ENCODE measurements at regions not wholly inside any gene's neighbourhood (a gene's known extent, or its start where the extent isn't known, plus 50 kb on each side); places are given as distances from the start of the nearest gene placed in this dataset.

DNA sequence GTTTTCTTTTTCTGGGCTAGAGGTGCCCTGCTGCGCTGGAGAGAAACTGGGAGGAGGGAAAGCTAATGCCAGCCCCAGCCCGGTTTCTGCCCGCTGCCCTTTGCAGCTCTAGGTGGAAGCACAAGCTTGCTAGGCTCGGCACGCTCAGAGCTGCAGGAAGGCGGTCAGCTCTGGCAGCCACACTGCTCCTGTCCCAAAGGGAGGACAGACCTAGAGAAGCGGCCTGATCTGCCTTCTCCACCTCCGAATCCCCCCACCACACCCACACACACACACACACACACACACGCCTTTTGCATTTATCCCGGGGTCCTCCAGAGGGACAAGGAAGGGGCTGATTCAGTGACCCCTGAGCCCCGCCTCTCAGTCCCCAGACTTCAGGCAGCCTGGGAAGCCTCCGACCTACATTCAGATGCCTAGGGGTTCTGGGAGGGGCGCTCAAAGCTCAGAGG is 418.1 kb downstream of the SOX9 start:
- TF ChIP-seq, protein P1, sequence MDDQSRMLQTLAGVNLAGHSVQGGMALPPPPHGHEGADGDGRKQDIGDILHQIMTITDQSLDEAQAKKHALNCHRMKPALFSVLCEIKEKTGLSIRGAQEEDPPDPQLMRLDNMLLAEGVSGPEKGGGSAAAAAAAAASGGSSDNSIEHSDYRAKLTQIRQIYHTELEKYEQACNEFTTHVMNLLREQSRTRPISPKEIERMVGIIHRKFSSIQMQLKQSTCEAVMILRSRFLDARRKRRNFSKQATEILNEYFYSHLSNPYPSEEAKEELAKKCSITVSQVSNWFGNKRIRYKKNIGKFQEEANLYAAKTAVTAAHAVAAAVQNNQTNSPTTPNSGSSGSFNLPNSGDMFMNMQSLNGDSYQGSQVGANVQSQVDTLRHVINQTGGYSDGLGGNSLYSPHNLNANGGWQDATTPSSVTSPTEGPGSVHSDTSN (IDR thresholded peaks at IDR 0.05), result no peak
- TF ChIP-seq, protein P2, sequence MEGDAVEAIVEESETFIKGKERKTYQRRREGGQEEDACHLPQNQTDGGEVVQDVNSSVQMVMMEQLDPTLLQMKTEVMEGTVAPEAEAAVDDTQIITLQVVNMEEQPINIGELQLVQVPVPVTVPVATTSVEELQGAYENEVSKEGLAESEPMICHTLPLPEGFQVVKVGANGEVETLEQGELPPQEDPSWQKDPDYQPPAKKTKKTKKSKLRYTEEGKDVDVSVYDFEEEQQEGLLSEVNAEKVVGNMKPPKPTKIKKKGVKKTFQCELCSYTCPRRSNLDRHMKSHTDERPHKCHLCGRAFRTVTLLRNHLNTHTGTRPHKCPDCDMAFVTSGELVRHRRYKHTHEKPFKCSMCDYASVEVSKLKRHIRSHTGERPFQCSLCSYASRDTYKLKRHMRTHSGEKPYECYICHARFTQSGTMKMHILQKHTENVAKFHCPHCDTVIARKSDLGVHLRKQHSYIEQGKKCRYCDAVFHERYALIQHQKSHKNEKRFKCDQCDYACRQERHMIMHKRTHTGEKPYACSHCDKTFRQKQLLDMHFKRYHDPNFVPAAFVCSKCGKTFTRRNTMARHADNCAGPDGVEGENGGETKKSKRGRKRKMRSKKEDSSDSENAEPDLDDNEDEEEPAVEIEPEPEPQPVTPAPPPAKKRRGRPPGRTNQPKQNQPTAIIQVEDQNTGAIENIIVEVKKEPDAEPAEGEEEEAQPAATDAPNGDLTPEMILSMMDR (IDR thresholded peaks at IDR 0.05), result no peak
- TF ChIP-seq FOSB (CRISPR knock-in tag; IDR thresholded peaks at IDR 0.05) (no peak), EP300 (IDR thresholded peaks at IDR 0.05) (no peak), TFCP2L1 (CRISPR knock-in tag; IDR thresholded peaks at IDR 0.05) (no peak), JUNB (IDR thresholded peaks at IDR 0.05) (no peak), RNF2 (IDR thresholded peaks at IDR 0.05; ENCODE audit: borderline replicate concordance, low read depth) (no peak), CHD2 (IDR thresholded peaks at IDR 0.05; ENCODE audit: low read length, partially characterized antibody) (no peak), HOXB13 (CRISPR knock-in tag; IDR thresholded peaks at IDR 0.05; ENCODE audit: low read depth) (no peak), RAD21 (conservative IDR thresholded peaks at IDR 0.05 in 1 of 2, IDR thresholded peaks at IDR 0.05 in 1 of 2) (no peak), POLR2A (IDR thresholded peaks at IDR 0.05; ENCODE audit: low read length) (no peak)
- TF ChIP-seq, protein P3, sequence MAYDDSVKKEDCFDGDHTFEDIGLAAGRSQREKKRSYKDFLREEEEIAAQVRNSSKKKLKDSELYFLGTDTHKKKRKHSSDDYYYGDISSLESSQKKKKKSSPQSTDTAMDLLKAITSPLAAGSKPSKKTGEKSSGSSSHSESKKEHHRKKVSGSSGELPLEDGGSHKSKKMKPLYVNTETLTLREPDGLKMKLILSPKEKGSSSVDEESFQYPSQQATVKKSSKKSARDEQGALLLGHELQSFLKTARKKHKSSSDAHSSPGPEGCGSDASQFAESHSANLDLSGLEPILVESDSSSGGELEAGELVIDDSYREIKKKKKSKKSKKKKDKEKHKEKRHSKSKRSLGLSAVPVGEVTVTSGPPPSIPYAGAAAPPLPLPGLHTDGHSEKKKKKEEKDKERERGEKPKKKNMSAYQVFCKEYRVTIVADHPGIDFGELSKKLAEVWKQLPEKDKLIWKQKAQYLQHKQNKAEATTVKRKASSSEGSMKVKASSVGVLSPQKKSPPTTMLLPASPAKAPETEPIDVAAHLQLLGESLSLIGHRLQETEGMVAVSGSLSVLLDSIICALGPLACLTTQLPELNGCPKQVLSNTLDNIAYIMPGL (CRISPR knock-in tag; IDR thresholded peaks at IDR 0.05; ENCODE audit: borderline replicate concordance), result no peak
- TF ChIP-seq, protein P4, sequence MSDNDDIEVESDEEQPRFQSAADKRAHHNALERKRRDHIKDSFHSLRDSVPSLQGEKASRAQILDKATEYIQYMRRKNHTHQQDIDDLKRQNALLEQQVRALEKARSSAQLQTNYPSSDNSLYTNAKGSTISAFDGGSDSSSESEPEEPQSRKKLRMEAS (IDR thresholded peaks at IDR 0.05), result no peak
- TF ChIP-seq, protein P5, sequence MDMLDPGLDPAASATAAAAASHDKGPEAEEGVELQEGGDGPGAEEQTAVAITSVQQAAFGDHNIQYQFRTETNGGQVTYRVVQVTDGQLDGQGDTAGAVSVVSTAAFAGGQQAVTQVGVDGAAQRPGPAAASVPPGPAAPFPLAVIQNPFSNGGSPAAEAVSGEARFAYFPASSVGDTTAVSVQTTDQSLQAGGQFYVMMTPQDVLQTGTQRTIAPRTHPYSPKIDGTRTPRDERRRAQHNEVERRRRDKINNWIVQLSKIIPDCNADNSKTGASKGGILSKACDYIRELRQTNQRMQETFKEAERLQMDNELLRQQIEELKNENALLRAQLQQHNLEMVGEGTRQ (IDR thresholded peaks at IDR 0.05), result no peak
